ENCODE measurements at regions not wholly inside any gene's neighbourhood (a gene's known extent, or its start where the extent isn't known, plus 50 kb on each side); places are given as distances from the start of the nearest gene placed in this dataset.

- H3K27me3 Mint-ChIP-seq (ENCODE audit: low read depth) = no peaks in the 10 kb centered on the region
- no peaks in the 10 kb centered on the region for H3K4me1 Mint-ChIP-seq
- no peaks in the 10 kb centered on the region for H3K36me3 Mint-ChIP-seq
- no peaks in the 10 kb centered on the region for H3K9me3 Mint-ChIP-seq
- DNase-seq (ENCODE audit: low spot score) (no peak), ATAC-seq (no peak; the same call in 1 of the 2 replicates)
- no peak overlapping the region for H3K27ac Mint-ChIP-seq
- POLR2A ChIA-PET = no interaction called here
- H3K4me3 Mint-ChIP-seq = no peak overlapping the region
- CTCF ChIA-PET = no interaction called here
- TF ChIP-seq GABPB1 (CRISPR knock-in tag; IDR thresholded peaks at IDR 0.05) (no peak), CBFB (CRISPR knock-in tag; IDR thresholded peaks at IDR 0.05; ENCODE audit: low read depth) (no peak), PRDM15 (CRISPR knock-in tag; IDR thresholded peaks at IDR 0.05) (no peak), ZNF671 (CRISPR knock-in tag; IDR thresholded peaks at IDR 0.05) (no peak), ZNF423 (CRISPR knock-in tag; IDR thresholded peaks at IDR 0.05) (no peak), ZBTB21 (CRISPR knock-in tag; IDR thresholded peaks at IDR 0.05; ENCODE audit: borderline replicate concordance) (no peak), CREM (CRISPR knock-in tag; IDR thresholded peaks at IDR 0.05) (no peak), AR (CRISPR knock-in tag; IDR thresholded peaks at IDR 0.05) (no peak), TCF7 (CRISPR knock-in tag; IDR thresholded peaks at IDR 0.05; ENCODE audit: low read depth) (no peak), ZNF121 (CRISPR knock-in tag; IDR thresholded peaks at IDR 0.05) (no peak), SOX15 (CRISPR knock-in tag; IDR thresholded peaks at IDR 0.05) (no peak), ZNF532 (CRISPR knock-in tag; IDR thresholded peaks at IDR 0.05; ENCODE audit: borderline replicate concordance) (no peak)
- TF ChIP-seq, protein P1, sequence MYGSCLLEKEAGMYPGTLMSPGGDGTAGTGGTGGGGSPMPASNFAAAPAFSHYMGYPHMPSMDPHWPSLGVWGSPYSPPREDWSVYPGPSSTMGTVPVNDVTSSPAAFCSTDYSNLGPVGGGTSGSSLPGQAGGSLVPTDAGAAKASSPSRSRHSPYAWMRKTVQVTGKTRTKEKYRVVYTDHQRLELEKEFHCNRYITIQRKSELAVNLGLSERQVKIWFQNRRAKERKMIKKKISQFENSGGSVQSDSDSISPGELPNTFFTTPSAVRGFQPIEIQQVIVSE (CRISPR knock-in tag; IDR thresholded peaks at IDR 0.05; ENCODE audit: borderline replicate concordance) = no peak
- TF ChIP-seq, protein P2, sequence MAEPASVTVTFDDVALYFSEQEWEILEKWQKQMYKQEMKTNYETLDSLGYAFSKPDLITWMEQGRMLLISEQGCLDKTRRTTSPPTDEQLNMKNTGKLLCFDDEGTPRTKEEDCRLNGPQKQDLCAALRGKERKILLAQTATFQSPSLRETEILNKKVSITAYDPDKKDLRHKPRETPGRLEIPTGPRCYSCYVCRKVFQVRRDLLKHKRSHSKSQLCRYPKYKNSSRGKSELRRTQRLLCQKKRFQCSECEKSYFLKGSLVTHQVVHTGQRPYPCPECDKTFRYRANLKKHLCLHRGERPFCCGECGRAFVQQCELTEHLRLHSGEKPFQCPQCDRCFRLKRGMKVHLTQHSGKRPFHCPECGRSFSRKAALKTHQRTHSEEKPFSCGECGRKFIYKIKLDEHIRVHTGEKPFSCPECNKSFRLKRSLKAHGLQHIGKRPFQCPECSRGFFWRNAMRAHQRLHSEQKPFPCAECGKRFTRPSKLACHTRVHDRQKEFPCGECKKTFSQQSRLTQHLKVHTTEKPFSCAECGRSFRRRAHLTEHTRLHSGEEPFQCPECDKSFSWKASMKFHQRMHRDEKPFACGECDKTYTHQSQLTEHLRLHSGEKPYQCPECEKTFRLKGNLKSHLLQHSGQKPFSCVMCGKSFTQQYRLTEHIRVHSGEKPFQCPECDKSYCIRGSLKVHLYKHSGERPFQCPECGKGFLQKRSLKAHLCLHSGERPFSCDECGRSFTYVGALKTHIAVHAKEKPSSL (CRISPR knock-in tag; conservative IDR thresholded peaks at IDR 0.05) = no peak
- TF ChIP-seq, protein P3, sequence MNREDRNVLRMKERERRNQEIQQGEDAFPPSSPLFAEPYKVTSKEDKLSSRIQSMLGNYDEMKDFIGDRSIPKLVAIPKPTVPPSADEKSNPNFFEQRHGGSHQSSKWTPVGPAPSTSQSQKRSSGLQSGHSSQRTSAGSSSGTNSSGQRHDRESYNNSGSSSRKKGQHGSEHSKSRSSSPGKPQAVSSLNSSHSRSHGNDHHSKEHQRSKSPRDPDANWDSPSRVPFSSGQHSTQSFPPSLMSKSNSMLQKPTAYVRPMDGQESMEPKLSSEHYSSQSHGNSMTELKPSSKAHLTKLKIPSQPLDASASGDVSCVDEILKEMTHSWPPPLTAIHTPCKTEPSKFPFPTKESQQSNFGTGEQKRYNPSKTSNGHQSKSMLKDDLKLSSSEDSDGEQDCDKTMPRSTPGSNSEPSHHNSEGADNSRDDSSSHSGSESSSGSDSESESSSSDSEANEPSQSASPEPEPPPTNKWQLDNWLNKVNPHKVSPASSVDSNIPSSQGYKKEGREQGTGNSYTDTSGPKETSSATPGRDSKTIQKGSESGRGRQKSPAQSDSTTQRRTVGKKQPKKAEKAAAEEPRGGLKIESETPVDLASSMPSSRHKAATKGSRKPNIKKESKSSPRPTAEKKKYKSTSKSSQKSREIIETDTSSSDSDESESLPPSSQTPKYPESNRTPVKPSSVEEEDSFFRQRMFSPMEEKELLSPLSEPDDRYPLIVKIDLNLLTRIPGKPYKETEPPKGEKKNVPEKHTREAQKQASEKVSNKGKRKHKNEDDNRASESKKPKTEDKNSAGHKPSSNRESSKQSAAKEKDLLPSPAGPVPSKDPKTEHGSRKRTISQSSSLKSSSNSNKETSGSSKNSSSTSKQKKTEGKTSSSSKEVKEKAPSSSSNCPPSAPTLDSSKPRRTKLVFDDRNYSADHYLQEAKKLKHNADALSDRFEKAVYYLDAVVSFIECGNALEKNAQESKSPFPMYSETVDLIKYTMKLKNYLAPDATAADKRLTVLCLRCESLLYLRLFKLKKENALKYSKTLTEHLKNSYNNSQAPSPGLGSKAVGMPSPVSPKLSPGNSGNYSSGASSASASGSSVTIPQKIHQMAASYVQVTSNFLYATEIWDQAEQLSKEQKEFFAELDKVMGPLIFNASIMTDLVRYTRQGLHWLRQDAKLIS (CRISPR knock-in tag; IDR thresholded peaks at IDR 0.05; ENCODE audit: borderline replicate concordance) = no peak
- TF ChIP-seq, protein P4, sequence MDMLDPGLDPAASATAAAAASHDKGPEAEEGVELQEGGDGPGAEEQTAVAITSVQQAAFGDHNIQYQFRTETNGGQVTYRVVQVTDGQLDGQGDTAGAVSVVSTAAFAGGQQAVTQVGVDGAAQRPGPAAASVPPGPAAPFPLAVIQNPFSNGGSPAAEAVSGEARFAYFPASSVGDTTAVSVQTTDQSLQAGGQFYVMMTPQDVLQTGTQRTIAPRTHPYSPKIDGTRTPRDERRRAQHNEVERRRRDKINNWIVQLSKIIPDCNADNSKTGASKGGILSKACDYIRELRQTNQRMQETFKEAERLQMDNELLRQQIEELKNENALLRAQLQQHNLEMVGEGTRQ (CRISPR knock-in tag; IDR thresholded peaks at IDR 0.05) = no peak
Observed at GRCh38 chrX:13266641-13267345, 53.1 kb downstream of the ATXN3L start.

Measured in WTC11 (cell line).